ENCODE measurements at regions not wholly inside any gene's neighbourhood (a gene's known extent, or its start where the extent isn't known, plus 50 kb on each side); places are given as distances from the start of the nearest gene placed in this dataset.

DNA sequence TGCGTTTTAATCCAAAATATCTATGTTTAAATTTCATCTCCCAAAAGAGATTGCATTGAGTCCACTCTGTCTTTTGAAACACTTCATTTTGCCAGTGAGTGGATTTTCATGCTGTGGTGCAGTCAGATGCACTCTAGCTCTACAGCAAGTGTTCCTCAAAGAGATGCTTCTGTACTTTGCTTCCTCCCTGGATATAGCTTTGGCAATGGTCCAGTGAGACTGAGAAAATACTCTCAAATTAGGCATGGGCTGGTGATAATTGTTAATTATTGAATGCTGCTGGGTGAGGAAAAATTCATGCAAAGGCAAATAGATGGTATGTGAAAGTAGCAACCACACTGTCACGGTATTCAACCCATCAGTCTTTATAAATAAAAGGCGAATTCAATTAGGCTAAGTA, 396.9 kb downstream of the ADGRL2 start:
- no peaks in the 10 kb centered on the region for H3K27me3 ChIP-seq
- DNase-seq, result no peak
- no peaks in the 10 kb centered on the region for H3K4me1 ChIP-seq
- intact Hi-C loops (cut with DNase I; ENCODE audit: low total_unique reads), result no loop called here
- H3K36me3 ChIP-seq, result no peaks in the 10 kb centered on the region
- TF ChIP-seq, protein P1, sequence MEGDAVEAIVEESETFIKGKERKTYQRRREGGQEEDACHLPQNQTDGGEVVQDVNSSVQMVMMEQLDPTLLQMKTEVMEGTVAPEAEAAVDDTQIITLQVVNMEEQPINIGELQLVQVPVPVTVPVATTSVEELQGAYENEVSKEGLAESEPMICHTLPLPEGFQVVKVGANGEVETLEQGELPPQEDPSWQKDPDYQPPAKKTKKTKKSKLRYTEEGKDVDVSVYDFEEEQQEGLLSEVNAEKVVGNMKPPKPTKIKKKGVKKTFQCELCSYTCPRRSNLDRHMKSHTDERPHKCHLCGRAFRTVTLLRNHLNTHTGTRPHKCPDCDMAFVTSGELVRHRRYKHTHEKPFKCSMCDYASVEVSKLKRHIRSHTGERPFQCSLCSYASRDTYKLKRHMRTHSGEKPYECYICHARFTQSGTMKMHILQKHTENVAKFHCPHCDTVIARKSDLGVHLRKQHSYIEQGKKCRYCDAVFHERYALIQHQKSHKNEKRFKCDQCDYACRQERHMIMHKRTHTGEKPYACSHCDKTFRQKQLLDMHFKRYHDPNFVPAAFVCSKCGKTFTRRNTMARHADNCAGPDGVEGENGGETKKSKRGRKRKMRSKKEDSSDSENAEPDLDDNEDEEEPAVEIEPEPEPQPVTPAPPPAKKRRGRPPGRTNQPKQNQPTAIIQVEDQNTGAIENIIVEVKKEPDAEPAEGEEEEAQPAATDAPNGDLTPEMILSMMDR (IDR thresholded peaks at IDR 0.05), result no peak
- no peak for TF ChIP-seq POLR2A (IDR thresholded peaks at IDR 0.05)
- H3K9me3 ChIP-seq, result no peaks in the 10 kb centered on the region
- no peak overlapping the region for H3K4me3 ChIP-seq
- H3K27ac ChIP-seq, result no peak overlapping the region

DNA sequence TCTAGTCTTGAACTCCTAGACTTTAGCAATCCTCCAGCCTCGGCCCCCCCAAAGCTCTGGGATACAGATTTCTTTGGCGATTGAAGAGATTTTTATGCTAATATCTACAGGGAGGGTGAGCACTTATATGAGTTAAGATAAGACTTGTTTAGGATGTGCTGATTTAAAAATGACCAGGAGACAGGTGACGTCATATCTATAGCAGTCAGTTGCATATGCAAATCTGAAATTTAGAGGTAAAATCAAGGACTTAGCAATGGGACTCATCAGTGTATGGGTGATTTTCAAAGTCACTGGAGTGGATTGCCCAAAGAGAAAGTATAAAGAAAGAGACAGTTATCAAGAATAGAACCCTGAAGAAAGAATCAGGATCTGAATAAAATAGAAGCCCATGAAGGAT, 394.5 kb downstream of the ADGRL2 start:
- H3K27me3 ChIP-seq, result no peaks in the 10 kb centered on the region
- no peak overlapping the region for H3K27ac ChIP-seq
- H3K4me1 ChIP-seq, result no peaks in the 10 kb centered on the region
- no peaks in the 10 kb centered on the region for H3K9me3 ChIP-seq
- no peak for DNase-seq
- TF ChIP-seq POLR2A (IDR thresholded peaks at IDR 0.05), result no peak
- TF ChIP-seq, protein P1 (IDR thresholded peaks at IDR 0.05), result no peak
- no peak overlapping the region for H3K4me3 ChIP-seq
- intact Hi-C loops (cut with DNase I; ENCODE audit: low total_unique reads), result no loop called here
- no peaks in the 10 kb centered on the region for H3K36me3 ChIP-seq

- TF ChIP-seq, protein P1 (IDR thresholded peaks at IDR 0.05), result no peak
- no peak for TF ChIP-seq POLR2A (IDR thresholded peaks at IDR 0.05)
- Histone ChIP-seq H3K27me3 (no peaks in the 10 kb centered on the region), H3K9me3 (no peaks in the 10 kb centered on the region), H3K4me1 (no peaks in the 10 kb centered on the region), H3K4me3 (no peak overlapping the region), H3K36me3 (no peaks in the 10 kb centered on the region), H3K27ac (no peak overlapping the region)
- intact Hi-C loops (cut with DNase I; ENCODE audit: low total_unique reads), result no loop called here
- no peak for DNase-seq
Measured at GRCh38 chr1:82185084-82185483, 384.4 kb downstream of the ADGRL2 start.

DNA sequence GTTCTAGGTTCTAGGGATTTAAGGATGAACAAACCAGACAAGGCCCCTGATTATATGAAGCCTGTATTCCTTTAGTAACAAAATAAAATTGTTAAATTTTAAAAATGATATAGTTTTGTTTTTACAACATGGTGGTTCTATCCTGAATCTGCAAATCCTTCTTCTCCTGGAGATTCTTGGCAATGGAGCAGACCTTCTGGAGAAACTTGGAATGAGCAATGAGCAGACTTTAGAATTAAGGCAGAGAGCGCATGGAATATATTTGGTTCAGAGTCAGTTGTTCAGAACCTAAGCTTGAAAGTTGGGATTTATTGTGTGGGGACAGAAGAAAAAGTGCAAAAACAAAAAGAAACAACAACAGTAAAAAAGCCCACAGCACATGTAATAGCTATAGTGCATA, 381.1 kb downstream of the ADGRL2 start:
- Histone ChIP-seq H3K9me3 (no peaks in the 10 kb centered on the region), H3K4me3 (no peak overlapping the region), H3K4me1 (no peaks in the 10 kb centered on the region), H3K27me3 (no peaks in the 10 kb centered on the region), H3K36me3 (no peaks in the 10 kb centered on the region), H3K27ac (no peak overlapping the region)
- TF ChIP-seq, protein P1 (IDR thresholded peaks at IDR 0.05), result no peak
- TF ChIP-seq POLR2A (IDR thresholded peaks at IDR 0.05), result no peak
- intact Hi-C loops (cut with DNase I; ENCODE audit: low total_unique reads), result no loop called here
- no peak for DNase-seq

DNA sequence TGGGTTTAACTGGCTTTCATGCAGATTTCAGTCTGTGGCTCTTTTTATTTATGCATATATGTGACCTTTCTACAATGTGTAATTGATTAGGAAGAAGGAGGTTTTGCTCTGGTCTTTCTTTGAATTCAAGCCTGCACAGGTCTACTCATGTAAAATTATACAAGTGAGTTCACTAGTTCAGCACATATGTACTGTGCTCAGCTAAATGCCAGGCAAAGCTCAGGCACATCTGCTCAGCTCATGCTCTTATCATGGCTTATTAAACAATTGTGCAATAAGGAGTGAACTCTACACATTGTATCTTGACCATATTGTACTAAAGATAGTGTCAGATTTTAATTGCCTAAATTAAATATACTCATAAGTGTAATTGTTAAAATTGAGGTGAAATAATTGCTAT, 378.4 kb downstream of the ADGRL2 start:
- H3K27ac ChIP-seq, result no peak overlapping the region
- no peaks in the 10 kb centered on the region for H3K4me1 ChIP-seq
- H3K27me3 ChIP-seq, result no peaks in the 10 kb centered on the region
- H3K9me3 ChIP-seq, result no peaks in the 10 kb centered on the region
- H3K36me3 ChIP-seq, result no peaks in the 10 kb centered on the region
- DNase-seq, result no peak
- TF ChIP-seq, protein P1 (IDR thresholded peaks at IDR 0.05), result no peak
- TF ChIP-seq POLR2A (IDR thresholded peaks at IDR 0.05), result no peak
- H3K4me3 ChIP-seq, result no peak overlapping the region
- intact Hi-C loops (cut with DNase I; ENCODE audit: low total_unique reads), result no loop called here

Data from uterus (tissue), 3 donors.